Coronary artery (tissue), 2 donors: ENCODE measurements at regions not wholly inside any gene's neighbourhood (a gene's known extent, or its start where the extent isn't known, plus 50 kb on each side); places are given as distances from the start of the nearest gene placed in this dataset.
"Not testable (repeated sequence)": the region's sequence is repeated elsewhere in the genome, so short reads cannot be mapped to it uniquely, and the experiment has no call there.

Source experiments
- DNase-seq: peaks from one replicate; pipeline ENCODE4 v3.0.0-alpha.2; 2017; ENCODE audit warnings: low spot score
- H3K27ac ChIP-seq, 2 donors: fragments of 200-600 bp; sonication (generic); one replicate each; pipeline ENCODE4 v1.5.1; 2016 to 2019
- H3K4me3 ChIP-seq: fragments of 200-600 bp; sonication (generic); 2 replicates; pipeline ENCODE4 v1.5.1; 2016; ENCODE audit warnings: mild to moderate bottlenecking, moderate library complexity
- TF ChIP-seq, protein P1 (sequence below): fragments of 200-600 bp; sonication (generic); IDR thresholded peaks from one replicate; pipeline ENCODE4 v1.5.1; 2019; ENCODE audit warnings: antibody characterized with exemption

DNA sequence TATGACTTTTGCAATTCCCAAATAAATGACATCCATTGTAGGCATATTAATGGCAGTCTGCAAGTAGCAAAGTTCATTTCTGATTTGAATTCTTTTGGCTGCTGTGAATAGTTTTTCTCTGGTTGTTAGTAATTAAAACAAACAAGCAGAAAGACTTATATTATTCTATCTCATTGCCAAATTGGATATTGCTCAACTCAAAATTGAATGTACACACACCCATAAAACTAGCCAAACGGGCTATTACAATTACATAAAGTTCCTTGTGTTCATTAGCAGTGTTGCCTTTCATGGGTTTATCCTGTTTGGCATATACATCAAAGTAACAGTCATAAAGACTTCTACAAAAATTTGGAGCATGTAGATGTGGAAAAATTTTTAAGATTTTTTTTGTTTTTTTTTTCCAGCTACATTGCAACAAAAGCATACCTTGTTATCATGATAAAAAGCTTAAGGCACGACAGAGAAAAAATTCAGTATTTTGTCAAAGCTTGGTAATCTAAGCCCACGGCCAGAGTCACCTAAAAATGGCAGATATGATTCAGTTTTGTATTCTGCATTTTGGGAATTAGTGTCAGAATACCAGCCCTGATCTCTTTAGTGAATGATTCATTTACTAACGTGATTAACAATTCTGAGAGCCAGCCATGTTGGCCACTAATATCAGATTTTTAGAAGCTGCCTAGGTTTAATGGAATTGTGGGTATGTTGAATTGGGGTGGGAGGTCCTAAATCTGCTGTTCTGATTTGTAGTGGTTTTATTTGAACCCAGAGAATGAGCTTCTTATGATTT lies 108.4 kb downstream of the KLF5 start:
- no peak overlapping the region for H3K27ac ChIP-seq
- no peak overlapping the region for H3K4me3 ChIP-seq
- TF ChIP-seq, protein P1, sequence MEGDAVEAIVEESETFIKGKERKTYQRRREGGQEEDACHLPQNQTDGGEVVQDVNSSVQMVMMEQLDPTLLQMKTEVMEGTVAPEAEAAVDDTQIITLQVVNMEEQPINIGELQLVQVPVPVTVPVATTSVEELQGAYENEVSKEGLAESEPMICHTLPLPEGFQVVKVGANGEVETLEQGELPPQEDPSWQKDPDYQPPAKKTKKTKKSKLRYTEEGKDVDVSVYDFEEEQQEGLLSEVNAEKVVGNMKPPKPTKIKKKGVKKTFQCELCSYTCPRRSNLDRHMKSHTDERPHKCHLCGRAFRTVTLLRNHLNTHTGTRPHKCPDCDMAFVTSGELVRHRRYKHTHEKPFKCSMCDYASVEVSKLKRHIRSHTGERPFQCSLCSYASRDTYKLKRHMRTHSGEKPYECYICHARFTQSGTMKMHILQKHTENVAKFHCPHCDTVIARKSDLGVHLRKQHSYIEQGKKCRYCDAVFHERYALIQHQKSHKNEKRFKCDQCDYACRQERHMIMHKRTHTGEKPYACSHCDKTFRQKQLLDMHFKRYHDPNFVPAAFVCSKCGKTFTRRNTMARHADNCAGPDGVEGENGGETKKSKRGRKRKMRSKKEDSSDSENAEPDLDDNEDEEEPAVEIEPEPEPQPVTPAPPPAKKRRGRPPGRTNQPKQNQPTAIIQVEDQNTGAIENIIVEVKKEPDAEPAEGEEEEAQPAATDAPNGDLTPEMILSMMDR = no peak
- no peak for DNase-seq

DNA sequence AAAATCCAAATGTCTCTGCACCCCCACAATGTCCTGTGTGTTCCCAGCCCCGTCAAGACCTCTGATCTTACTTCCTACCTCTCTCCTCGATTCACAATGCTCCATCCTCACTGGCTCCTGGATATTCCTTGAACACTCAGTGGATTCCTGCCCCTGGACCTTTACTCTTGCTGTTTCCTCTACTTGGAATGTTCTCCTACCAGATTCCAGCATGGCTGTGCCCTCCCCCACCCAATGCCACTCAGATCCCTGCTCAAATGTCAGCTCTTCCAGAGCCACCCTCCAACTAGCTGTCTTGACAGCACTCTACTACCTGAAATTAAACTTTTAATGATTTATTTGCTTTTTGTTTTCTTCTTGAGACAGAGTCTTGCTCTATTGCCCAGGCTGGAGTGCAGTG lies 107.4 kb downstream of the KLF5 start:
- DNase-seq = no peak
- Histone ChIP-seq H3K4me3 (no peak overlapping the region), H3K27ac (no peak overlapping the region)
- TF ChIP-seq, protein P1 = no peak

DNA sequence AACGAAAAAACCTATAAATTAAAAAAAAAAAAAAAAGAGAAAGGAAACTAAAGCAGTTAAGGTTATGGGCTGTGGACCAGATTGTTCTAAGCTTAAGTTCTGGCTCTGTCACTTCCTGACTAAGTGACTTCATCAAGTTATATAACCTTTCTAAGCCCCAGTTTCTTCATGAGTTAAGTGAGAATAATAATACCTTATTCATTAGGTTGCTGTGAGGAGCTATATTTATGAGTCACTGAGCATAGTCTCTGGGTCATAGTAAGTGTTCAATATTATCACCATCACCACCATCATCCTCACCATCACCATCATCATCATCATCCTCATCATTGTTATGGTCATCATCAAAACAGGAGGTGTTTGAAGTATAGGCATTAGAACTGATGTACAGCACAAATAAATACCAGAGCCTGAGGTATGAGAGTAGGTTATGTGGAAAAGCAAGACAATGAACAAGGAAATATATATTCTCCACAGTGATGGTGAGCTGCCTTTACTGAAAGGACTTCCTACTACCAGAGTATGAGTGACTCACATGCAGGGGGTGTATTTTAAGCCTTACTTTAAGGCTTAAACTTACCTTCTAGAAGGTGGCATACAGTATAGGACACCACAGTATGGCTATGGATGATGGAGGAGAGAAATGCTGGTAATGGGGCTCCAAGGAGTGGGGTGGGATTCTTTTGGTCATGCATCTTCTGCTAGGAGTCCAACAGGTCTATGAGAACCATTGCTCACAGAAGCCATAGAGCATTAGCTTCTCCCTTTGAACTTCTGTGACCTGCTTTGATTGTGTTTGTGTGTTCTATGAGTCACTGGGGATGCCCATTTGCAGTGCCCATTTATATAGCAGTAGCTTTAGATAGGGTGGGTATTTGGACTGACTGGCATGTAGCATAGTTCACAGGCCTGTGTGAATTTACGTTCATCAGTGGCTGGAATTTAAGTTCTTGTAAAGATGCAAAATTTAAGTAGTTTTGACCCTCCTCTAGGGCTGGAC lies 104.4 kb downstream of the KLF5 start:
- Histone ChIP-seq H3K27ac (no peak overlapping the region), H3K4me3 (no peak overlapping the region)
- TF ChIP-seq, protein P1 = no peak
- no peak for DNase-seq

DNA sequence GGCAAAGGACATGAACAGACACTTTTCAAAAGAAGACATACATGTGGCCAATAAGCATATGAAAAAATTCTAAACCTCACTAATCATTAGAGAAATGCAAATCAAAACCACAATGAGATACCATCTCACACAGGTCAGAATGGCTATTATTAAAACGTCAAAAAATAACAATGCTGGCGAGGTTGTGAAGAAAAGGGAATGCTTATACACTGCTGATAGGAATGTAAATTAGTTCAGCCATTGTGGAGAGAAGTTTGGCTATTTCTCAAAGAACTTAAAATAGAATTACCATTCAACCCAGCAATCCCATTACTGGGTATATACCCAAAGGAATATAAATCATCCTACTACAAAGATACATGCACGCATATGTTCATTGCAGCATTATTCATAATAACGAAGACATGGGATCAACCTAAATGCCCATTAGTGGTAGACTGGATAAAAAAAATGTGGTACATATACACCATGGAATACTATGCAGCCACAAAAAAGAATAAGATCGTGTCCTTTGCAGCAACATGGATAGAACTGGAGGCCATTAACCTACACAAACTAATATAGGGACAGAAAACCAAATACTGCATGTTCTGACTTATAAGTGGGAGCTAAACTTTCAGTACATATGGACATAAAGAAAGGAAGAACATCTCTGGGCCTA lies 101.7 kb downstream of the KLF5 start:
- H3K4me3 ChIP-seq, DNase-seq, H3K27ac ChIP-seq: not testable (repeated sequence)

DNA sequence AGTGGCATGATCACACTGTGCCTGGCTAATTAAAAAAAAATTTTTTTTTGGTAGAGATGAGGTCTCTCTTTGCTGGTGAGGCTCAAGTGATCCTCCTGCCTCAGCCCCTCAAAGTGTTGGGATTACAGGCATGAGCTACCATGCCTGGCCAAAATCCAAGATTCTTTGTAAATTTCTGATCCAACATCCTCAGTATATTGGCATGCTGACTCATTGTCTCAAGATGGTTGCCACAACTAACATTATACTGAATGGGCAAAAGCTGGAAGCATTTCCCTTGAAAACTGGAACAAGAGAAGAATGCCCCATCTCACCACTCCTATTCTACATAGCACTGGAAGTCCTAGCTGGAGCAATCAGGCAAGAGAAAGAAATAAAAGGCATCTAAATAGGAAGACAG lies 100.0 kb downstream of the KLF5 start:
- DNase-seq = no peak
- H3K27ac ChIP-seq = no peak overlapping the region
- TF ChIP-seq, protein P1 = no peak
- no peak overlapping the region for H3K4me3 ChIP-seq

DNA sequence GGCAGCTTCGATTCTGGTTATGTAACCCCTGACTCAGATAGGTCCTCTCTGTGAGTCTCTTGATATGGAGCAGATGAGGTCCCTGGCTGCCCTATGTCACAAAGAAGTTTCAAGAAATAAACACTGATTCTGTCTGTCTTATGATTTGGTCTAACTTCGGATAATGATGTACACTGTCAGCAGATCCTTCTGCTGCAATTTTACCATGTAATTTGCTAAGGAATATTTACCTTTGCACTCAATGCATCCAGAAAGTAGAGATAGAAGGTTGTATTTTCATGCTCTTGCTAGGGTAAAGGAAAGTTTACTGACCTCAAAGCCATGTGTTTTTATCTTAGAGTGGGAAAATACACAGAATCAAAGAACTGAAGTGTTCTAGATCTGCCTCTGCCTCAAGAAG lies 98.2 kb downstream of the KLF5 start:
- TF ChIP-seq, protein P1 = no peak
- Histone ChIP-seq H3K4me3 (no peak overlapping the region), H3K27ac (no peak overlapping the region)
- DNase-seq = no peak

DNA sequence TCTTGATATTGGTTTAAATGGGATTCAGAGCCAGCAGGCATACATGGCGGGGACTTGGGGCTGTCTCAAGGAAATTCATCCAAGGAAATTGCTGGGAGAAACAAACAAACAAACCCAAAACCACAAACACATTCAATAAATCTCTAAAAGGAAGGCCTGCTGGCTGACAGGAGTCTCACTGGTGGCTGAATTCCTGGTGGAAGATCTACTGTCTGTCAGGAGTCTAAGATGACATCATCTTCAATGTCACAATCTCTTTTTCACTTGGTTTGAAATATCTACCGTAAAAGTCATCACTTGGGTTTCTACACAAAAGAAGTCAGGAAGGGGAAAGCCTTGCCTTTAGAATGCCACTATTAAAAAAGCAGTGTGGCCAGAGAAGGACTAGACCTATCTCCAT lies 87.9 kb downstream of the KLF5 start:
- Histone ChIP-seq H3K4me3 (no peak overlapping the region), H3K27ac (no peak overlapping the region)
- no peak for DNase-seq
- TF ChIP-seq, protein P1 = no peak
